Ishikawa (cell line): ENCODE measurements at regions not wholly inside any gene's neighbourhood (a gene's known extent, or its start where the extent isn't known, plus 50 kb on each side); places are given as distances from the start of the nearest gene placed in this dataset.

Experiments
- CEBPB ChIP-seq: IDR thresholded peaks from 2 replicates; pipeline ENCODE4 v1.6.1; 2012
- CREB1 ChIP-seq: IDR thresholded peaks from 2 replicates; pipeline ENCODE4 v1.6.1; 2012; ENCODE audit warnings: low read depth
- EGR1 ChIP-seq: IDR thresholded peaks from 2 replicates; pipeline ENCODE4 v1.6.1; 2012
- EP300 ChIP-seq: IDR thresholded peaks from 2 replicates; pipeline ENCODE4 v1.6.1; 2012; ENCODE audit warnings: borderline replicate concordance
- FOXM1 ChIP-seq: IDR thresholded peaks from 2 replicates; pipeline ENCODE4 v1.6.1; 2012; ENCODE audit warnings: low read depth, borderline replicate concordance
- MAX ChIP-seq: IDR thresholded peaks from 2 replicates; pipeline ENCODE4 v1.6.1; 2012
- NFIC ChIP-seq: IDR thresholded peaks from 2 replicates; pipeline ENCODE4 v1.6.1; 2012
- RAD21 ChIP-seq: IDR thresholded peaks from 2 replicates; pipeline ENCODE4 v1.6.1; 2012; ENCODE audit warnings: low read depth
- REST ChIP-seq: IDR thresholded peaks from 2 replicates; pipeline ENCODE4 v1.6.1; 2012; ENCODE audit warnings: low read depth, mild to moderate bottlenecking
- TAF1 ChIP-seq: IDR thresholded peaks from 2 replicates; pipeline ENCODE4 v1.6.1; 2012; ENCODE audit warnings: low read depth, mild to moderate bottlenecking
- TCF12 ChIP-seq: IDR thresholded peaks from 2 replicates; pipeline ENCODE4 v1.6.1; 2012; ENCODE audit warnings: low read depth
- TEAD4 ChIP-seq: IDR thresholded peaks from 2 replicates; pipeline ENCODE4 v1.6.1; 2012
- YY1 ChIP-seq: IDR thresholded peaks from 2 replicates; pipeline ENCODE4 v1.6.1; 2012; ENCODE audit warnings: low read depth
- TF ChIP-seq, protein P1 (sequence below): IDR thresholded peaks from 2 replicates; pipeline ENCODE4 v1.6.1; 2012

- TF ChIP-seq NFIC (no peak), RAD21 (no peak), EP300 (no peak), TAF1 (no peak), YY1 (no peak), REST (no peak), CEBPB (no peak), CREB1 (no peak), FOXM1 (no peak), MAX (no peak), TCF12 (no peak), EGR1 (no peak), TEAD4 (no peak)
- TF ChIP-seq, protein P1, sequence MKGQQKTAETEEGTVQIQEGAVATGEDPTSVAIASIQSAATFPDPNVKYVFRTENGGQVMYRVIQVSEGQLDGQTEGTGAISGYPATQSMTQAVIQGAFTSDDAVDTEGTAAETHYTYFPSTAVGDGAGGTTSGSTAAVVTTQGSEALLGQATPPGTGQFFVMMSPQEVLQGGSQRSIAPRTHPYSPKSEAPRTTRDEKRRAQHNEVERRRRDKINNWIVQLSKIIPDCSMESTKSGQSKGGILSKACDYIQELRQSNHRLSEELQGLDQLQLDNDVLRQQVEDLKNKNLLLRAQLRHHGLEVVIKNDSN: no peak
Measured at GRCh38 chr2:145235312-145235711, 715.4 kb upstream of the ZEB2 start.
